Right atrium auricular region (tissue), 2 donors: ENCODE measurements at regions not wholly inside any gene's neighbourhood (a gene's known extent, or its start where the extent isn't known, plus 50 kb on each side); places are given as distances from the start of the nearest gene placed in this dataset.

Experiments used
- DNase-seq: peaks from one replicate; pipeline ENCODE4 v3.0.0-alpha.2; 2019; ENCODE audit warnings: low spot score
- H3K27ac ChIP-seq, 2 donors: fragments of 200-600 bp; sonication (generic); 1 replicate in 1 of 2; 2 replicates in 1 of 2; pipeline ENCODE4 v1.5.1; 2016 to 2019
- H3K27me3 ChIP-seq, 2 donors: fragments of 200-600 bp; sonication (generic); one replicate each; pipeline versions ENCODE4 v1.5.1 to v1.6.0; 2017 to 2019
- H3K36me3 ChIP-seq: fragments of 200-600 bp; sonication (generic); one replicate; pipeline ENCODE4 v1.5.1; 2016
- H3K4me1 ChIP-seq, 2 donors: fragments of 200-600 bp; sonication (generic); one replicate each; pipeline versions ENCODE4 v1.5.1 to v1.6.0; 2017 to 2019
- H3K4me3 ChIP-seq, 2 donors: fragments of 200-600 bp; sonication (generic); 1 replicate in 1 of 2; 2 replicates in 1 of 2; pipeline ENCODE4 v1.5.1; 2017 to 2019; ENCODE audit warnings: mild to moderate bottlenecking in 1 of 2, moderate library complexity in 1 of 2
- H3K9me3 ChIP-seq, 2 donors: fragments of 200-600 bp; sonication (generic); one replicate each; pipeline ENCODE4 v1.5.1; 2019
- CTCF ChIP-seq, 2 donors: fragments of 200-600 bp; sonication (generic); IDR thresholded peaks; one replicate each; pipeline ENCODE4 v1.5.1; 2019; ENCODE audit warnings: antibody characterized with exemption in 2 of 2

GRCh38 chr2:23200787-23201114 lies 184.2 kb upstream of the KLHL29 start:
- H3K4me1 ChIP-seq = no peaks in the 10 kb centered on the region
- no peaks in the 10 kb centered on the region for H3K27me3 ChIP-seq
- H3K27ac ChIP-seq = no peak overlapping the region
- no peak for DNase-seq
- no peaks in the 10 kb centered on the region for H3K36me3 ChIP-seq
- H3K9me3 ChIP-seq = peaks cover 0 to 11% of the 10 kb centered on the region in 2 donors
- no peak overlapping the region for H3K4me3 ChIP-seq
- TF ChIP-seq CTCF (IDR thresholded peaks at IDR 0.05) = no peak

DNA sequence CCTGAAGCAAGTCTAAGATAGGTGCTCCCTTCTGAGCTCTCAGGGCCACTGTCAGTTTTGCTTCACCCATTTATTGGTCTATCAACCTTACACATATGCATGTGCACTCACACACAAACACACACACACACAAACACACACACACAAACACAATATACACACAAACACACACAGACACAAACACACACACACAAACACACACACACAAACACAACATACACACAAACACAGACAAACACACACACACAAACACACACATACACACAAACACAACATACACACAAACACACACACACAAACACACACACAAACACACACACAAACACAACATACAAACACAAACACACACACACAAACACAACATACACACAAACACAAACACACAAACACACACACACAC lies 181.6 kb upstream of the KLHL29 start:
- no peak for DNase-seq
- H3K27ac ChIP-seq = no peak overlapping the region
- no peak overlapping the region for H3K4me3 ChIP-seq
- peaks cover 0 to 11% of the 10 kb centered on the region in 2 donors for H3K9me3 ChIP-seq
- H3K4me1 ChIP-seq = no peaks in the 10 kb centered on the region
- H3K36me3 ChIP-seq = no peaks in the 10 kb centered on the region
- no peaks in the 10 kb centered on the region for H3K27me3 ChIP-seq
- TF ChIP-seq CTCF (IDR thresholded peaks at IDR 0.05) = no peak

- no peak overlapping the region for H3K27ac ChIP-seq
- H3K4me1 ChIP-seq = no peaks in the 10 kb centered on the region
- H3K27me3 ChIP-seq = no peaks in the 10 kb centered on the region
- H3K4me3 ChIP-seq = no peak overlapping the region
- peaks cover 0 to 4% of the 10 kb centered on the region in 2 donors for H3K9me3 ChIP-seq
- DNase-seq = no peak
- TF ChIP-seq CTCF (IDR thresholded peaks at IDR 0.05) = no peak
- H3K36me3 ChIP-seq = no peaks in the 10 kb centered on the region
Observed at GRCh38 chr2:23204685-23205242, 180.2 kb upstream of the KLHL29 start.

- no peaks in the 10 kb centered on the region for H3K4me1 ChIP-seq
- H3K9me3 ChIP-seq = no peaks in the 10 kb centered on the region
- no peaks in the 10 kb centered on the region for H3K36me3 ChIP-seq
- no peak for DNase-seq
- no peaks in the 10 kb centered on the region for H3K27me3 ChIP-seq
- no peak overlapping the region for H3K27ac ChIP-seq
- no peak overlapping the region for H3K4me3 ChIP-seq
- no peak for TF ChIP-seq CTCF (IDR thresholded peaks at IDR 0.05)
Observed at GRCh38 chr2:23206650-23207049, 178.3 kb upstream of the KLHL29 start.

DNA sequence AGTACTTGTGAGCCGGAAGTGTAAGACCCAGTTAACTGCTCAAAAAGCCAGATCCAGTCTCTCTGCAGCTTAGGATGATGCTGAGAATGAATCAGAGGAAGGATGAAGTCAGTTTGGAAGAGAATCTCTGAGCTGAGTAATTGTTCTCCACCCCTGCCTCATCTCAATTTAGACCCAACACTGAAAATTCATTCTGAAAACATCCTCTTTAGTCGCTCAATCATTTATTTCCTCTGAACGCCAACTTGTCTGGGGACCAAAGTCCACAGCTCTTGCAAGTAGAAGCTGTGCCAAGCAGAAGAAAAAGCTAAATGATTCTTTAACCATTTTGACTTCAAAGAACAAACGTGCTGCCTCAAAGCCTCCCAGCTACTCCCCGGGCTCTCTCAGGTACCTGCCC lies 177.1 kb upstream of the KLHL29 start:
- Histone ChIP-seq H3K4me1 (no peaks in the 10 kb centered on the region), H3K9me3 (no peaks in the 10 kb centered on the region), H3K27ac (no peak overlapping the region), H3K27me3 (no peaks in the 10 kb centered on the region), H3K4me3 (no peak overlapping the region), H3K36me3 (no peaks in the 10 kb centered on the region)
- no peak for TF ChIP-seq CTCF (IDR thresholded peaks at IDR 0.05)
- no peak for DNase-seq

- no peak for TF ChIP-seq CTCF (IDR thresholded peaks at IDR 0.05)
- Histone ChIP-seq H3K27ac (no peak overlapping the region), H3K9me3 (no peaks in the 10 kb centered on the region), H3K4me3 (no peak overlapping the region), H3K36me3 (no peaks in the 10 kb centered on the region), H3K27me3 (no peaks in the 10 kb centered on the region), H3K4me1 (no peaks in the 10 kb centered on the region)
- DNase-seq = no peak
Observed at GRCh38 chr2:23208339-23208738, 176.6 kb upstream of the KLHL29 start.
